GM19467 (cell line): ENCODE measurements at regions not wholly inside any gene's neighbourhood (a gene's known extent, or its start where the extent isn't known, plus 50 kb on each side); places are given as distances from the start of the nearest gene placed in this dataset.
A peak's percentile ranks its signal among the peaks of the same experiment; 100 is the strongest.

ENCODE experiments used
- ATAC-seq: cut with Tn5 transposase; IDR thresholded peaks from one replicate; pipeline ENCODE4 v1.9.1; 2021; ENCODE audit warnings: mild to moderate bottlenecking, moderate library complexity; ENCODE audit not compliant: unreplicated experiment

GRCh38 chr16:85989863-85990643 is 91.1 kb downstream of the IRF8 start:
- ATAC-seq: no peak

- no peak for ATAC-seq
Observed at GRCh38 chr16:85990861-85991301, 91.9 kb downstream of the IRF8 start.

GRCh38 chr16:85991425-85991824 is 92.5 kb downstream of the IRF8 start:
- no peak for ATAC-seq

- no peak for ATAC-seq
Observed at GRCh38 chr16:85991856-85992255, 92.9 kb downstream of the IRF8 start.

- no peak for ATAC-seq
Observed at GRCh38 chr16:85992359-85992758, 93.4 kb downstream of the IRF8 start.

- ATAC-seq: no peak
Observed at GRCh38 chr16:85992779-85993178, 93.8 kb downstream of the IRF8 start.

GRCh38 chr16:85994492-85995490 is 95.8 kb downstream of the IRF8 start:
- no peak for ATAC-seq

- no peak for ATAC-seq
Observed at GRCh38 chr16:85995541-85996423, 96.8 kb downstream of the IRF8 start.

GRCh38 chr16:85996843-85997242 is 97.9 kb downstream of the IRF8 start:
- ATAC-seq: no peak

- ATAC-seq: no peak
Observed at GRCh38 chr16:85998171-85998867, 99.4 kb downstream of the IRF8 start.

GRCh38 chr16:85998868-85999729 is 100.1 kb downstream of the IRF8 start:
- no peak for ATAC-seq

- ATAC-seq: no peak
Observed at GRCh38 chr16:85999778-86000177, 100.8 kb downstream of the IRF8 start.

GRCh38 chr16:86002178-86002900 is 103.4 kb downstream of the IRF8 start:
- ATAC-seq: peak; percentile 58

GRCh38 chr16:86007524-86007923 is 108.6 kb downstream of the IRF8 start:
- ATAC-seq: no peak

- ATAC-seq: no peak
Observed at GRCh38 chr16:86010680-86011141, 111.7 kb downstream of the IRF8 start.

- ATAC-seq: no peak
Observed at GRCh38 chr16:86011532-86011931, 112.6 kb downstream of the IRF8 start.

- ATAC-seq: no peak
Observed at GRCh38 chr16:86012221-86012620, 113.3 kb downstream of the IRF8 start.

- ATAC-seq: no peak
Observed at GRCh38 chr16:86013867-86014266, 114.9 kb downstream of the IRF8 start.
